ENCODE measurements at regions not wholly inside any gene's neighbourhood (a gene's known extent, or its start where the extent isn't known, plus 50 kb on each side); places are given as distances from the start of the nearest gene placed in this dataset.

GRCh38 chr12:108017472-108018057 is 111.5 kb upstream of the WSCD2 start:
- TF ChIP-seq POLR2A (IDR thresholded peaks at IDR 0.05; ENCODE audit: low read depth, low read length) (no peak), POLR2AphosphoS5 (IDR thresholded peaks at IDR 0.05; ENCODE audit: low read depth, low read length) (no peak)
